Ascending aorta (tissue), 2 donors: ENCODE measurements at regions not wholly inside any gene's neighbourhood (a gene's known extent, or its start where the extent isn't known, plus 50 kb on each side); places are given as distances from the start of the nearest gene placed in this dataset.

Experiments used
- DNase-seq, 2 donors: peaks; one replicate each; pipeline ENCODE4 v3.0.0-alpha.2; 2019; ENCODE audit warnings: low spot score in 2 of 2
- H3K27ac ChIP-seq, 2 donors: fragments of 200-600 bp; sonication (generic); one replicate each; pipeline ENCODE4 v1.5.1; 2016 to 2017; ENCODE audit warnings: mild to moderate bottlenecking in 1 of 2
- H3K27me3 ChIP-seq: fragments of 200-600 bp; sonication (generic); one replicate; pipeline ENCODE4 v1.5.1; 2017
- H3K36me3 ChIP-seq, 2 donors: fragments of 200-600 bp; sonication (generic); one replicate each; pipeline ENCODE4 v1.5.1; 2016
- H3K4me1 ChIP-seq, 2 donors: fragments of 200-600 bp; sonication (generic); one replicate each; pipeline ENCODE4 v1.5.1; 2016 to 2017; ENCODE audit warnings: mild to moderate bottlenecking in 1 of 2
- H3K4me3 ChIP-seq, 2 donors: fragments of 200-600 bp; sonication (generic); one replicate each; pipeline ENCODE4 v1.5.1; 2016 to 2017; ENCODE audit warnings: mild to moderate bottlenecking in 1 of 2
- H3K9me3 ChIP-seq, 2 donors: fragments of 200-600 bp; sonication (generic); one replicate each; pipeline ENCODE4 v1.5.1; 2016
- intact Hi-C: fragments of 100-400 bp; cut with DNase I; formaldehyde crosslinking; loops from one replicate; pipeline ENCODE4 v1.15.1; 2023
- TF ChIP-seq, protein P1 (sequence below), 3 experiments: fragments of 200-600 bp in 2 of 3; fragments of 450-650 bp in 1 of 3; sonication (generic) in 2 of 3; IDR thresholded peaks; one replicate each; pipeline ENCODE4 v1.5.1; 2016 to 2019; ENCODE audit warnings: antibody characterized with exemption in 3 of 3, mild to moderate bottlenecking in 1 of 3, moderate library complexity in 1 of 3

DNA sequence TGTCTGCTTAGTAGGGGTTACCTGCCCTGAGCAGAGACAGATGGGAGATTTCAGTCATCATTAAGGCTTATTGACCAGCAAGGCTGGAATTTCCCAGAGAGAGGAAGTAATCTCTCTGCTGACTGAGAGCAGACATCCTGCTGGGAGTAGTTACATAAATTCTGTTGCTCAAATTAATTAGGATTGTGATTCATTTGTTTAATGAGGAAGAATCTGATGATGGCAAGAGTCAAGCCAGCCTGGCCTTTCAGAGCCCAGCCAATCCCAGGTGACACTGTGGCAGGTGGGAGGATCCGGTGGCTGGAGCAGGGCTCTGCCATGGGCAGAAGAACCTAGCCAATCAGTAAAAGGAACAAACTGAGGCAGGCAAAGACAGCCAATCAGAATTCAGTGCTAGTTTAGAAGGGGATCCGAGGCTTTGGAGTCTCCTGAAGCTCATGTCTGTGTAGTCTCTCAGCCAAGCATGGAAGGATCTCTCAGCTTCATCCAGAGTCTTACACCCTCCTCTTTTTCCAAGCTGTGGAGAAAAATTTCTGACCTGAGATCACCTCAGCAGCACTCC lies 61.2 kb upstream of the CHST1 start:
- Histone ChIP-seq H3K27ac (no peak overlapping the region), H3K4me3 (no peak overlapping the region), H3K27me3 (no peaks in the 10 kb centered on the region), H3K4me1 (no peaks in the 10 kb centered on the region), H3K9me3 (no peaks in the 10 kb centered on the region), H3K36me3 (no peaks in the 10 kb centered on the region)
- intact Hi-C loops: no loop called here
- DNase-seq: no peak
- TF ChIP-seq, protein P1, sequence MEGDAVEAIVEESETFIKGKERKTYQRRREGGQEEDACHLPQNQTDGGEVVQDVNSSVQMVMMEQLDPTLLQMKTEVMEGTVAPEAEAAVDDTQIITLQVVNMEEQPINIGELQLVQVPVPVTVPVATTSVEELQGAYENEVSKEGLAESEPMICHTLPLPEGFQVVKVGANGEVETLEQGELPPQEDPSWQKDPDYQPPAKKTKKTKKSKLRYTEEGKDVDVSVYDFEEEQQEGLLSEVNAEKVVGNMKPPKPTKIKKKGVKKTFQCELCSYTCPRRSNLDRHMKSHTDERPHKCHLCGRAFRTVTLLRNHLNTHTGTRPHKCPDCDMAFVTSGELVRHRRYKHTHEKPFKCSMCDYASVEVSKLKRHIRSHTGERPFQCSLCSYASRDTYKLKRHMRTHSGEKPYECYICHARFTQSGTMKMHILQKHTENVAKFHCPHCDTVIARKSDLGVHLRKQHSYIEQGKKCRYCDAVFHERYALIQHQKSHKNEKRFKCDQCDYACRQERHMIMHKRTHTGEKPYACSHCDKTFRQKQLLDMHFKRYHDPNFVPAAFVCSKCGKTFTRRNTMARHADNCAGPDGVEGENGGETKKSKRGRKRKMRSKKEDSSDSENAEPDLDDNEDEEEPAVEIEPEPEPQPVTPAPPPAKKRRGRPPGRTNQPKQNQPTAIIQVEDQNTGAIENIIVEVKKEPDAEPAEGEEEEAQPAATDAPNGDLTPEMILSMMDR (IDR thresholded peaks at IDR 0.05): no peak

DNA sequence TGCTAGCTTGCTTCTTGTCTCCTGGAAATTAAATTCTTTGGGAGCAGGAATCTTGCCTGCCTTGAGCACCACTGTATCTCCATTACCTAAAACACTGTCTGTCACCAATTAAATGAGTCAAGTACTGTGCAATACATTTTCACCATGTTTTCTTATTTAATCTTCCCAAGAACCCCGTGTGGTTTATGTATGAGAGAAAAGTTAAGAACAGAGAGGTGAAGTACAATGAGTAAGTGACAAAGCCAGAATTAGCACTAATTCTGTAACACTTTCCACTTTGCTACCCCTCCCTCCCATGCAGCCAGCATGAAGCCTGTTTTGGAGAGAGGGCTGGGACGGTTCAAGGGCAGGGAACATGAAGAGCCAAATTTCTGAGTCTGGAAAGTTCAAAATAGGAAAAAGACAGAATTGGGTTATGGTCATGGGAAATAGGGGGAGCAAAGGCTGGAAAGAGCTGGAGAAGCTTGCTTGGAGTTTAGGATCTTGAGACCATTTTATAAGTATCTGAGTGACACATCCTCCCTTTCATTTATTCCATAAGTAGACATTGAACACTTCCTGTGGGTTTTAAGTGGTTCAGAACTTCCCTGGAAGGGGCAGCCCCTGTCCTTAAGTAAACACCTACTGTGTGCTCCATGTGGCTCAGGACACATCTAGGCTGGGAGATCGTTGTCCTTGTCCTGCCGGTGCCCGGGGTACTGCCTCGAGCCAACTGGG lies 60.5 kb upstream of the CHST1 start:
- intact Hi-C loops: no loop called here
- TF ChIP-seq, protein P1 (IDR thresholded peaks at IDR 0.05): no peak
- Histone ChIP-seq H3K27ac (no peak overlapping the region), H3K4me1 (no peaks in the 10 kb centered on the region), H3K27me3 (no peaks in the 10 kb centered on the region), H3K9me3 (no peaks in the 10 kb centered on the region), H3K4me3 (no peak overlapping the region), H3K36me3 (no peaks in the 10 kb centered on the region)
- DNase-seq: no peak

DNA sequence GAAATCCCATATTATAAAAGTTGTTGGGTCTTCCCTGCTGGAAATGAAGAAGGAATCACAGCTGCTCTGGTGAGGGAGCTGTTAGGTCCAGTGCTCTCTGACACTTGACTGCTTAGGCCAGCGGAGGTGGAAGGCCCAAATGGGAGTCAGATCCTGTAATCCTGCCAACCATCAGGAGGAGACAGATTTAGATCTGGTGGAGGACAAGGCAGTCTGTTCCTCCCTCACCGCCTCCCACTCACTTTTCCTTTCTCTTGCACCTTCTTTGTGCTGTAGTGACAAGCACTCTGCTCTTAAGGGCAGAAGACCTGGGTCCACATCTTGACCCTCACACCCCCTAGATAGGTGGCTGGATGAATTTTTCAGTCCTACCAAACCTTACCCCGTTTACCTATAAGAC lies 59.7 kb upstream of the CHST1 start:
- H3K27ac ChIP-seq: no peak overlapping the region
- no peaks in the 10 kb centered on the region for H3K4me1 ChIP-seq
- TF ChIP-seq, protein P1 (IDR thresholded peaks at IDR 0.05): no peak
- no peak for DNase-seq
- H3K36me3 ChIP-seq: no peaks in the 10 kb centered on the region
- no peaks in the 10 kb centered on the region for H3K27me3 ChIP-seq
- H3K9me3 ChIP-seq: no peaks in the 10 kb centered on the region
- H3K4me3 ChIP-seq: no peak overlapping the region
- intact Hi-C loops: no loop called here

DNA sequence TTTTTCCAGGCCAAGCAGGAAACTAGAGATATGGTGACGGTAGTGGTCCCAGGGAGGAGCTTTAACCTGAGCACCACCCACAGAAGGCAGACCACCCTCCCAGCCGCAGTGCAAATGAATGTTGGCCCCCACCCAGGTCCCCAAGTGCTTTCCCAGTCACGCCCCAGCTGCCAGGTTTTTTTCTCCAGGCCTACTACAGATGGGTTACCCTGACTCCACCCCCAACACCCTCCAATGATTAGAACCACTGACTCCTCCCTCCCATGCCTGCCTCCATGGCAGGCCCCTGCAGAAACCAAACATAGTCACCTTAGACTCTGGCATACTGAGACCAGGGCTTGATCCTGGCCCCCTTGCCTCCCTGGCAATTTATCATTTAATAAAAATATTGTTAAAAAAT lies 58.7 kb upstream of the CHST1 start:
- no peaks in the 10 kb centered on the region for H3K36me3 ChIP-seq
- H3K27me3 ChIP-seq: no peaks in the 10 kb centered on the region
- no peak overlapping the region for H3K4me3 ChIP-seq
- TF ChIP-seq, protein P1 (IDR thresholded peaks at IDR 0.05): no peak
- H3K4me1 ChIP-seq: no peaks in the 10 kb centered on the region
- DNase-seq: no peak
- intact Hi-C loops: no loop called here
- no peak overlapping the region for H3K27ac ChIP-seq
- no peaks in the 10 kb centered on the region for H3K9me3 ChIP-seq

DNA sequence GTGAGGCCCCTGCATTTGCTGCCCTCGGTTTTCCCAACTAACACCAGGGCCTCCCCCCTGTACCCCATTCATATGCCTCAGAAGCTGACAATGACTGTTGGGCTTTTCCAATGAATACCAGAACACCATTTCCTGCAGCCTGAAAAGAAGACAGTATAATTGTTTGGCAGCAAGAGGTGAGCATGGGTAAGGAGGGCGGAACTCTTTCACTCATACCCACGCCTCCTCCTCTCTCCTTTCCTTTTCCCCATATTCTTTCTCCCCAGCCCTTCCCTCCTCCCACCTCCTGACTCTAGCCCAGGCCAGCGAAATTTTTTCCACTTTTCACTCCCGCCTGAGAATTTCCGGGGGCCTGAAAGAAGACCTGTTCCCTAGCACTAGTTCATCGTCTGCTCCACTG lies 58.0 kb upstream of the CHST1 start:
- TF ChIP-seq, protein P1 (IDR thresholded peaks at IDR 0.05): no peak
- no peaks in the 10 kb centered on the region for H3K9me3 ChIP-seq
- H3K27me3 ChIP-seq: no peaks in the 10 kb centered on the region
- DNase-seq: no peak
- H3K4me1 ChIP-seq: no peaks in the 10 kb centered on the region
- no peaks in the 10 kb centered on the region for H3K36me3 ChIP-seq
- no peak overlapping the region for H3K4me3 ChIP-seq
- no peak overlapping the region for H3K27ac ChIP-seq
- intact Hi-C loops: no loop called here
